ENCODE measurements at regions not wholly inside any gene's neighbourhood (a gene's known extent, or its start where the extent isn't known, plus 50 kb on each side); places are given as distances from the start of the nearest gene placed in this dataset. TPM values are rescaled to one million over a fixed set of nuclear protein-coding genes. Genes with fewer than 3 reads are reported as not detected.

GRCh38 chrX:146144039-146144438, 326.4 kb downstream of the SLITRK2 start:
- no peak for DNase-seq

GRCh38 chrX:146154191-146154590, 336.6 kb downstream of the SLITRK2 start:
- DNase-seq: no peak

- DNase-seq: no peak
Measured at GRCh38 chrX:146160443-146161203, 343.0 kb downstream of the SLITRK2 start.

GRCh38 chrX:146173742-146174141, 356.1 kb downstream of the SLITRK2 start:
- DNase-seq: no peak

GRCh38 chrX:146181858-146182257, 364.2 kb downstream of the SLITRK2 start:
- DNase-seq: no peak

- peak; percentile 34 for DNase-seq
Measured at GRCh38 chrX:146186540-146186939, 368.9 kb downstream of the SLITRK2 start.

GRCh38 chrX:146189371-146189770, 371.7 kb downstream of the SLITRK2 start:
- DNase-seq: peak; percentile 2

GRCh38 chrX:146208821-146209220, 391.2 kb downstream of the SLITRK2 start:
- no peak for DNase-seq

- DNase-seq: no peak
Measured at GRCh38 chrX:146224442-146224841, 406.8 kb downstream of the SLITRK2 start.

- no peak for DNase-seq
Measured at GRCh38 chrX:146238173-146238572, 420.5 kb downstream of the SLITRK2 start.

GRCh38 chrX:146241902-146242301, 424.3 kb downstream of the SLITRK2 start:
- DNase-seq: no peak

GRCh38 chrX:146243041-146243440, 425.4 kb downstream of the SLITRK2 start:
- no peak for DNase-seq

GRCh38 chrX:146259207-146259606, 441.6 kb downstream of the SLITRK2 start:
- DNase-seq: no peak

GRCh38 chrX:146264763-146265375, 447.2 kb downstream of the SLITRK2 start:
- DNase-seq: no peak

GRCh38 chrX:146278381-146278780, 460.8 kb downstream of the SLITRK2 start:
- DNase-seq: no peak

Small RNAs in the stretch of these regions (small RNA-seq; reads per million reads assigned to genes)
- gene MIR888 (ENCODE audit: low replicate concordance) (0.13 reads per million), gene MIR890 (ENCODE audit: low replicate concordance) (not detected), gene MIR891A (ENCODE audit: low replicate concordance) (0.92 reads per million, percentile 84 among the genes with 10 or more reads in this experiment), gene MIR891B (ENCODE audit: low replicate concordance) (not detected), gene MIR892A (ENCODE audit: low replicate concordance) (0.26 reads per million, percentile 44 among the genes with 10 or more reads in this experiment), gene MIR892B (ENCODE audit: low replicate concordance) (not detected), gene MIR892C (ENCODE audit: low replicate concordance) (not detected)

Measured in tongue (tissue), 2 donors.